PC-9 (cell line): ENCODE measurements at regions not wholly inside any gene's neighbourhood (a gene's known extent, or its start where the extent isn't known, plus 50 kb on each side); places are given as distances from the start of the nearest gene placed in this dataset.

ENCODE experiments used
- BruUV-seq: library from RNA; stranded (reverse); fragments of 400-500 nt; replicated peaks from 2 replicates; lab custom pipeline; 2021; lab: Mats Ljungman, UMichigan
- CTCF ChIA-PET: fragments of 300-600 bp; sonication (Branson Sonifier 250); formaldehyde crosslinking; loops from one replicate; lab custom pipeline; 2022; ENCODE audit warnings: antibody characterized with exemption; lab: Charles Lee
- POLR2A ChIA-PET: fragments of 300-600 bp; sonication (Branson Sonifier 250); formaldehyde crosslinking; loops from one replicate; lab custom pipeline; 2022; ENCODE audit warnings: antibody characterized with exemption; ENCODE audit not compliant: unreplicated experiment; lab: Charles Lee
- DNase-seq, 2 experiments: peaks; one replicate each; pipeline versions ENCODE4 v3.0.0 to v3.0.0-alpha.2; 2015 to 2022; ENCODE audit warnings: mixed read lengths in 1 of 2
- H2AFZ ChIP-seq: fragments of 200-600 bp; sonication (generic); 2 replicates; pipeline ENCODE4 v1.8.1; 2017; ENCODE audit warnings: antibody characterized with exemption
- H3F3A ChIP-seq: fragments of 200-600 bp; sonication (generic); 2 replicates; pipeline ENCODE4 v1.8.1; 2017; ENCODE audit warnings: antibody characterized with exemption, mild to moderate bottlenecking, low read depth; ENCODE audit not compliant: insufficient read depth
- H3K27ac ChIP-seq: fragments of 200-600 bp; sonication (generic); 2 replicates; pipeline ENCODE4 v1.6.1; 2016; ENCODE audit warnings: mixed run types
- H3K27me3 ChIP-seq: fragments of 200-600 bp; sonication (generic); 2 replicates; pipeline ENCODE4 v1.6.1; 2016; ENCODE audit warnings: low read depth, mixed run types; ENCODE audit not compliant: insufficient read depth
- H3K36me3 ChIP-seq: fragments of 200-600 bp; sonication (generic); 2 replicates; pipeline ENCODE4 v1.6.1; 2016; ENCODE audit warnings: low read depth, mixed run types
- H3K4me1 ChIP-seq: fragments of 200-600 bp; sonication (generic); replicated peaks from 2 replicates; pipeline ENCODE4 v1.6.1; 2016; ENCODE audit warnings: mixed run types; ENCODE audit not compliant: insufficient read depth
- H3K4me2 ChIP-seq: fragments of 200-600 bp; sonication (generic); 2 replicates; pipeline ENCODE4 v1.6.1; 2017; ENCODE audit warnings: mixed run types
- H3K4me3 ChIP-seq: fragments of 200-600 bp; sonication (generic); 2 replicates; pipeline ENCODE4 v1.6.1; 2016; ENCODE audit warnings: mixed run types
- H3K79me2 ChIP-seq: fragments of 200-600 bp; sonication (generic); 2 replicates; pipeline ENCODE4 v1.6.1; 2017; ENCODE audit warnings: low read depth, mixed run types
- H3K9me2 ChIP-seq: fragments of 200-600 bp; sonication (generic); 2 replicates; pipeline ENCODE4 v1.8.1; 2017; ENCODE audit warnings: mild to moderate bottlenecking; ENCODE audit not compliant: insufficient read depth
- H3K9me3 ChIP-seq: fragments of 200-600 bp; sonication (generic); 2 replicates; pipeline ENCODE4 v1.8.1; 2016; ENCODE audit warnings: low read depth; ENCODE audit not compliant: insufficient read depth
- H4K20me1 ChIP-seq: fragments of 200-600 bp; sonication (generic); 2 replicates; pipeline ENCODE4 v1.8.1; 2017; ENCODE audit not compliant: insufficient read depth
- CTCF ChIP-seq: fragments of 200-600 bp; sonication (generic); conservative IDR thresholded peaks from 2 replicates; pipeline ENCODE4 v1.6.1; 2017; ENCODE audit warnings: mixed run types, antibody characterized with exemption, mild to moderate bottlenecking, moderate library complexity
- EZH2 ChIP-seq: fragments of 200-600 bp; sonication (generic); IDR thresholded peaks from 2 replicates; pipeline ENCODE4 v1.8.0; 2017; ENCODE audit warnings: antibody characterized with exemption, low read depth
- intact Hi-C: fragments of 100-400 bp; cut with micrococcal nuclease; formaldehyde crosslinking; loops from one replicate; pipeline ENCODE4 v1.10.0; 2022; ENCODE audit not compliant: unreplicated experiment

- no peaks in the 10 kb centered on the region for H3F3A ChIP-seq
- H3K36me3 ChIP-seq, result no peaks in the 10 kb centered on the region
- BruUV-seq, result no TSS peak
- H3K9me3 ChIP-seq, result no peaks in the 10 kb centered on the region
- H2AFZ ChIP-seq, result peak overlapping the region; percentile 62; the same call in 1 of the 2 replicates
- no peaks in the 10 kb centered on the region for H3K9me2 ChIP-seq
- no peak overlapping the region for H3K4me3 ChIP-seq
- H3K27me3 ChIP-seq, result 0 out of 2 replicates have a peak, but pooled peaks cover 3% of the 10 kb centered on the region
- intact Hi-C loops, result no loop called here
- no peak for DNase-seq
- no peaks in the 10 kb centered on the region for H4K20me1 ChIP-seq
- ChIA-PET CTCF (no interaction called here), POLR2A (no interaction called here)
- H3K4me2 ChIP-seq, result peak overlapping the region; percentile 10; the same call in 1 of the 2 replicates
- no peak overlapping the region for H3K27ac ChIP-seq
- no peaks in the 10 kb centered on the region for H3K79me2 ChIP-seq
- TF ChIP-seq CTCF (no peak), EZH2 (no peak)
- H3K4me1 ChIP-seq, result no peaks in the 10 kb centered on the region
Observed at GRCh38 chr10:16297642-16298041, 139.2 kb upstream of the PTER start.

- CTCF ChIA-PET, result no interaction called here
- DNase-seq, result no peak
- H3K27ac ChIP-seq, result no peak overlapping the region
Observed at GRCh38 chr10:16304311-16304710, 132.5 kb upstream of the PTER start.

GRCh38 chr10:16310440-16310839, 126.4 kb upstream of the PTER start:
- CTCF ChIA-PET, result no interaction called here
- H3K9me3 ChIP-seq, result no peaks in the 10 kb centered on the region
- H3K79me2 ChIP-seq, result no peaks in the 10 kb centered on the region
- H3K4me2 ChIP-seq, result no peak overlapping the region
- H3K36me3 ChIP-seq, result no peaks in the 10 kb centered on the region
- H3K4me1 ChIP-seq, result no peaks in the 10 kb centered on the region
- POLR2A ChIA-PET, result no interaction called here
- BruUV-seq, result no TSS peak
- no peaks in the 10 kb centered on the region for H3F3A ChIP-seq
- H3K27ac ChIP-seq, result no peak overlapping the region
- no peak overlapping the region for H3K4me3 ChIP-seq
- no peaks in the 10 kb centered on the region for H3K9me2 ChIP-seq
- no peaks in the 10 kb centered on the region for H3K27me3 ChIP-seq
- no peak for TF ChIP-seq EZH2
- no peak for TF ChIP-seq CTCF
- H4K20me1 ChIP-seq, result no peaks in the 10 kb centered on the region
- H2AFZ ChIP-seq, result no peak overlapping the region
- DNase-seq, result no peak
- intact Hi-C loops, result no loop called here

More at GRCh38 chr10:16304311-16304710, 132.5 kb upstream of the PTER start:
- H2AFZ ChIP-seq, result no peak overlapping the region
- POLR2A ChIA-PET, result no interaction called here
- intact Hi-C loops, result no loop called here
- no peaks in the 10 kb centered on the region for H3F3A ChIP-seq
- H3K9me3 ChIP-seq, result no peaks in the 10 kb centered on the region
- H3K4me3 ChIP-seq, result no peak overlapping the region
- no peaks in the 10 kb centered on the region for H3K79me2 ChIP-seq
- no peaks in the 10 kb centered on the region for H3K9me2 ChIP-seq
- no peak for TF ChIP-seq EZH2
- TF ChIP-seq CTCF, result no peak
- no TSS peak for BruUV-seq
- H3K27me3 ChIP-seq, result no peaks in the 10 kb centered on the region
- H4K20me1 ChIP-seq, result no peaks in the 10 kb centered on the region
- H3K4me1 ChIP-seq, result no peaks in the 10 kb centered on the region
- H3K4me2 ChIP-seq, result no peak overlapping the region
- no peaks in the 10 kb centered on the region for H3K36me3 ChIP-seq
